Mesothelial cell of epicardium (in vitro differentiated cells): ENCODE measurements at regions not wholly inside any gene's neighbourhood (a gene's known extent, or its start where the extent isn't known, plus 50 kb on each side); places are given as distances from the start of the nearest gene placed in this dataset.
"Not testable (repeated sequence)": the region's sequence is repeated elsewhere in the genome, so short reads cannot be mapped to it uniquely, and the experiment has no call there.

Experiments used
- DNase-seq, 2 experiments: peaks; one replicate each; pipeline ENCODE4 v3.0.0; 2021; ENCODE audit warnings: low spot score in 2 of 2; ENCODE audit not compliant: unreplicated experiment in 2 of 2
- H3K27ac Mint-ChIP-seq: 2 replicates; pipeline ENCODE4 v1.8.0; 2021; ENCODE audit warnings: mixed read lengths
- H3K27me3 Mint-ChIP-seq: 2 replicates; pipeline ENCODE4 v1.8.0; 2021; ENCODE audit warnings: low read depth, mixed read lengths
- H3K36me3 Mint-ChIP-seq: 2 replicates; pipeline ENCODE4 v1.8.0; 2021; ENCODE audit warnings: mixed read lengths
- H3K4me1 Mint-ChIP-seq: 2 replicates; pipeline ENCODE4 v1.8.0; 2021; ENCODE audit warnings: mixed read lengths
- H3K4me3 Mint-ChIP-seq: 2 replicates; pipeline ENCODE4 v1.8.0; 2021; ENCODE audit warnings: mild to moderate bottlenecking, moderate library complexity, mixed read lengths
- H3K9me3 Mint-ChIP-seq: 2 replicates; pipeline ENCODE4 v1.8.0; 2021; ENCODE audit warnings: mixed read lengths
- TF ChIP-seq, protein P1 (sequence below): fragments of 200-600 bp; sonication (generic); IDR thresholded peaks from one replicate; pipeline ENCODE4 v1.5.0; 2021; ENCODE audit warnings: antibody characterized with exemption; ENCODE audit not compliant: unreplicated experiment

DNA sequence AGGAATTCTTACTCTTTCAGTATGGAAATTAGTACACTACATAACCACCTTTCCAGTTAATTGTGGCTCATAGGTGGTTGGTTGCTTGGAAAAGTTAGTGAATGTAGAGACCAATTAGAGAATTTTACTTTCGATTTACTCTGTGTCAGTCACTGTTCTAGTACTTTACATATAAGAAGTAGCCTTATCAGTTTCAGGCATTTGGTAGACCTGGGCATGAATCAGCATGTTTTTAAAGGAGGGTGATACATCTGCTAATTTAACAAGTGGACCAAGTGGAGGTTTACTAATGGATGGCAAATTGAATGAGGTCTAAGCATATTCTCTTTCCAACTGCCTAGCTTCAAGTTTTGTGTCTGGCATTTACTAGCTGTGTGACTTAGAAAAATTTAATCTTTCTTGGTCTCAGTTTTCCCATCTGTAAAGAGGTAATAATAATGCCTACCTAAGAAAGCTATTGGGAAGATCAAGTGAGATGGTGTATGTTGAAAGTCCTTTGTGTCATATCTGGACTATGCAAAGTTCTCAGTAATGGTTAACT, 1158.6 kb downstream of the PLA2G4A start:
- H3K36me3 Mint-ChIP-seq = no peaks in the 10 kb centered on the region
- peaks cover 5% of the 10 kb centered on the region for H3K4me1 Mint-ChIP-seq
- TF ChIP-seq, protein P1, sequence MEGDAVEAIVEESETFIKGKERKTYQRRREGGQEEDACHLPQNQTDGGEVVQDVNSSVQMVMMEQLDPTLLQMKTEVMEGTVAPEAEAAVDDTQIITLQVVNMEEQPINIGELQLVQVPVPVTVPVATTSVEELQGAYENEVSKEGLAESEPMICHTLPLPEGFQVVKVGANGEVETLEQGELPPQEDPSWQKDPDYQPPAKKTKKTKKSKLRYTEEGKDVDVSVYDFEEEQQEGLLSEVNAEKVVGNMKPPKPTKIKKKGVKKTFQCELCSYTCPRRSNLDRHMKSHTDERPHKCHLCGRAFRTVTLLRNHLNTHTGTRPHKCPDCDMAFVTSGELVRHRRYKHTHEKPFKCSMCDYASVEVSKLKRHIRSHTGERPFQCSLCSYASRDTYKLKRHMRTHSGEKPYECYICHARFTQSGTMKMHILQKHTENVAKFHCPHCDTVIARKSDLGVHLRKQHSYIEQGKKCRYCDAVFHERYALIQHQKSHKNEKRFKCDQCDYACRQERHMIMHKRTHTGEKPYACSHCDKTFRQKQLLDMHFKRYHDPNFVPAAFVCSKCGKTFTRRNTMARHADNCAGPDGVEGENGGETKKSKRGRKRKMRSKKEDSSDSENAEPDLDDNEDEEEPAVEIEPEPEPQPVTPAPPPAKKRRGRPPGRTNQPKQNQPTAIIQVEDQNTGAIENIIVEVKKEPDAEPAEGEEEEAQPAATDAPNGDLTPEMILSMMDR = no peak
- H3K27me3 Mint-ChIP-seq = no peaks in the 10 kb centered on the region
- no peak overlapping the region for H3K4me3 Mint-ChIP-seq
- H3K27ac Mint-ChIP-seq = no peak overlapping the region
- peaks cover 4% of the 10 kb centered on the region for H3K9me3 Mint-ChIP-seq
- DNase-seq = no peak

DNA sequence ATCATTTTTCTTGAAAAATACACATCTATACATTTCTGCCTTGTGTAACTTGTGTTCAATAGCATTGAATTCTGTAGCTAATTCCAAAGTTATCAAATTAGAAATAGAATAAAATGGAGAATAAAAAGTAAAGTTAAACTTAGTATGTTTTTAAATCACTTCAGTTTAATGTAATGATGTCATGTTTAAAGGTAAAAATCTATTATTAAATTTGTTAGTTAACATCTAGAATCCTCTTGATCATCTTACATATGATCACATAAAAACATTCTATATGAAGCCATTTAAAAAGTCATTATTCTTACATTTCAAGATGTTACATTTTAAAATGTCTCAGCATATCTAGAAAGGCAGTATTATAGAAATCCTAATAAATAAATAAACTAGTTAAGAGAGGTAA, 1163.2 kb downstream of the PLA2G4A start:
- H3K4me1 Mint-ChIP-seq = peaks cover 33% of the 10 kb centered on the region
- H3K27ac Mint-ChIP-seq = no peak overlapping the region
- H3K27me3 Mint-ChIP-seq = no peaks in the 10 kb centered on the region
- no peak overlapping the region for H3K4me3 Mint-ChIP-seq
- TF ChIP-seq, protein P1 = no peak
- H3K36me3 Mint-ChIP-seq = no peaks in the 10 kb centered on the region
- no peaks in the 10 kb centered on the region for H3K9me3 Mint-ChIP-seq
- DNase-seq = no peak

DNA sequence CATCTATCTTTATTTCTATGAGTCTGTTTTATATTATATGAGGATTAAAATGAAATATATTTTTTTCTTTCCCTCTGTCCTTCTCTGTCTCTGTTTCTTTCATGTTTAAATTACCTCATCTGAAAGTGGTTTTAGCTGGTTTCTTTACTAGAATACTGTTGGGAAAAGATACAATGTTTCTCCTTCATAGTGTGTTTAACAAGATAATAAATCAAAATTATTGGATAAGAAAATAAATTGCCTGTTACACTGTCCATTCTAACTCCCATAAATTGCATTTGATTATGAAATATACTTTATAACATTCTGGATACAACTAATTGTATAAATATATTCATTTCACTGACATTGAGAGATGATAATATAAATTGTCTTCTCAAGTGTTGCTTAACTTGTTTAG, 1168.0 kb downstream of the PLA2G4A start:
- TF ChIP-seq, protein P1 = no peak
- H3K4me3 Mint-ChIP-seq = no peak overlapping the region

DNA sequence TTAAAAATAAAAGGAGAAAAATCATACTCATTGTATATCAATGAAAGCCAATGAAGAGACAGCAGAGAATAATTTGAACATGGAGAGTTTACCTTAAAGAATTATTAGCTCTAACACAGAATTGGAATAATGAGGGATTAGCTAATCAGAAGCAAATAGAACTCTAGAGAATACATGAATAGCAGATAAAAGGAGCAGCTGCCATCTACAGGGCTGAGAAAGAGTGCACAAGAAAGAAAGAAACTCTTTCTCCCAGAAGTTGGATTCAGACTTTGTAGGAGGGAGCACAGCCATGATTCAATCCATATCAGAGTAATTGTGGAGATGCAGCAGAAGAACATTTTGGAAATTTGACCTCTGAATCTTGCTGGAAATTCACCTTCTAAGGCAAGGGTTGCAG, 1171.2 kb downstream of the PLA2G4A start:
- no peak for DNase-seq
- TF ChIP-seq, protein P1 = no peak
- Mint-ChIP-seq H3K27me3 (no peaks in the 10 kb centered on the region), H3K9me3 (peaks cover 15% of the 10 kb centered on the region), H3K36me3 (peaks cover 7% of the 10 kb centered on the region), H3K4me3 (no peak overlapping the region), H3K4me1 (peaks cover 14% of the 10 kb centered on the region), H3K27ac (no peak overlapping the region)

More for the DNA sequence above, 1168.0 kb downstream of the PLA2G4A start:
- Mint-ChIP-seq H3K4me1 (peaks cover 34% of the 10 kb centered on the region), H3K27me3 (no peaks in the 10 kb centered on the region), H3K36me3 (no peaks in the 10 kb centered on the region), H3K27ac (no peak overlapping the region), H3K9me3 (no peaks in the 10 kb centered on the region)
- no peak for DNase-seq

DNA sequence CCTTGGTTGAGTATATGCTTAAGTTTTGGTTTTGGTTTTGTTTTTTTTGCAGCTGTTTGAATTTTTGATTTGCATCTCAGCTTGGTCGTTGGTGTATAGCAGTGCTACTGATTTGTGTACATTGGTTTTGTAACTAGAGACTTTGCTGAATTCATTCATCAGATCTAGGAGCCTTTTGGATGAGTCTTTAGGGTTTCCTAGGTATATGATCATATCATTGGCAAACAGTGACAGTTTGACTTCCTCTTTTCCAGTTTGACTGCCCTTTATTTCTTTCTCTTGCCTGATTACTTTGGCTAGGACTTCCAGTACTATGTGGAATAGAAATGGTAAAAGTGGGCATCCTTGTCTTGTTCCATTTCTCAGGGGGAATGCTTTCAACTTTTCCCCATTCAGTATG, 1174.9 kb downstream of the PLA2G4A start:
- not testable (repeated sequence) for H3K4me1 Mint-ChIP-seq, DNase-seq, H3K27ac Mint-ChIP-seq, H3K4me3 Mint-ChIP-seq, H3K36me3 Mint-ChIP-seq, H3K27me3 Mint-ChIP-seq
- H3K9me3 Mint-ChIP-seq = peaks cover 15% of the 10 kb centered on the region

DNA sequence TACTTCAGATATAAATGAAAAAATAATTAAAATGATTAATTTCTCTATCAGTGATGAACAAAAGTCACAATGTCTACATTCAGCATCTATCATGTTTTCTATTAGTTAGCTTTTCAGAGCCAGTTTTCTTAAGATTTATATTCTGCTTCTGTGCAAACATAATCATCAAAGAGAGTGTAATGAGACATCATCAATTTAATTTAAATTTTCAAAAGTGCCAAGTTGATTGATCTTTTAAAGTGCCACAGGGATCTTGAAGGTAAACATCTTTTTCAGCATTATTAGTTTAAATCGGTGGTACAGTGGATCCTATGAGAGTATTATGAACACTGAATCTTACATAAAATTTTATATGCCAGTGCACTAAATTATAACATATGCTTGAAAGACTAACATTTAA, 1176.1 kb downstream of the PLA2G4A start:
- TF ChIP-seq, protein P1 = no peak
- Mint-ChIP-seq H3K27ac (no peak overlapping the region), H3K4me3 (no peak overlapping the region), H3K4me1 (no peaks in the 10 kb centered on the region), H3K36me3 (peaks cover 7% of the 10 kb centered on the region), H3K9me3 (peaks cover 15% of the 10 kb centered on the region), H3K27me3 (no peaks in the 10 kb centered on the region)
- DNase-seq = no peak
